H9 (cell line): ENCODE measurements at regions not wholly inside any gene's neighbourhood (a gene's known extent, or its start where the extent isn't known, plus 50 kb on each side); places are given as distances from the start of the nearest gene placed in this dataset.

ENCODE experiments used
- DNase-seq: peaks from one replicate; pipeline ENCODE4 v3.0.0-alpha.2; 2017
- H2AFZ ChIP-seq: one replicate; pipeline ENCODE4 v1.6.1; 2013; ENCODE audit warnings: mild to moderate bottlenecking, low read length, control low read depth, moderate library complexity
- H2AK5ac ChIP-seq: 2 replicates; pipeline ENCODE4 v1.6.1; 2013; ENCODE audit warnings: low read length, control low read depth, mixed read lengths; ENCODE audit not compliant: insufficient read length
- H2BK120ac ChIP-seq: one replicate; pipeline ENCODE4 v1.6.1; 2013; ENCODE audit warnings: low read depth, mild to moderate bottlenecking, low read length, control low read depth, inconsistent platforms; ENCODE audit not compliant: poor library complexity, severe bottlenecking
- H2BK12ac ChIP-seq: 2 replicates; pipeline ENCODE4 v1.6.1; 2013; ENCODE audit warnings: low read length, control low read depth, mixed read lengths, low read depth; ENCODE audit not compliant: insufficient read length
- H2BK15ac ChIP-seq: 2 replicates; pipeline ENCODE4 v1.6.1; 2013; ENCODE audit warnings: low read depth, low read length, control low read depth
- H2BK20ac ChIP-seq: one replicate; pipeline ENCODE4 v1.6.1; 2013; ENCODE audit warnings: low read depth, mild to moderate bottlenecking, low read length, control low read depth, inconsistent platforms; ENCODE audit not compliant: poor library complexity, severe bottlenecking
- H2BK5ac ChIP-seq: 2 replicates; pipeline ENCODE4 v1.6.1; 2013; ENCODE audit warnings: low read length, control low read depth, mixed read lengths; ENCODE audit not compliant: insufficient read length
- H3K14ac ChIP-seq: 2 replicates; pipeline ENCODE4 v1.6.1; 2013; ENCODE audit warnings: low read length, control low read depth; ENCODE audit not compliant: insufficient read depth
- H3K18ac ChIP-seq: 2 replicates; pipeline ENCODE4 v1.6.1; 2013; ENCODE audit warnings: low read depth, mild to moderate bottlenecking, mixed read lengths, low read length, control low read depth; ENCODE audit not compliant: insufficient read length
- H3K23ac ChIP-seq: 2 replicates; pipeline ENCODE4 v1.6.1; 2013; ENCODE audit warnings: low read length, control low read depth, mixed read lengths, low read depth; ENCODE audit not compliant: insufficient read length
- H3K23me2 ChIP-seq: 2 replicates; pipeline ENCODE4 v1.6.1; 2013; ENCODE audit warnings: low read depth, mild to moderate bottlenecking, mixed read lengths, low read length, control low read depth; ENCODE audit not compliant: insufficient read length, poor library complexity, severe bottlenecking
- H3K27ac ChIP-seq: 2 replicates; pipeline ENCODE4 v1.5.1; 2013; ENCODE audit warnings: low read length, control low read depth, mixed read lengths, low read depth; ENCODE audit not compliant: insufficient read length
- H3K27me3 ChIP-seq: 2 replicates; pipeline ENCODE4 v1.6.1; 2013; ENCODE audit warnings: low read length, control low read depth, inconsistent platforms; ENCODE audit not compliant: insufficient read depth
- H3K4ac ChIP-seq: 2 replicates; pipeline ENCODE4 v1.6.1; 2013; ENCODE audit warnings: low read depth, mild to moderate bottlenecking, control low read depth, inconsistent platforms, low read length, moderate library complexity
- H3K4me1 ChIP-seq: 2 replicates; pipeline ENCODE4 v1.6.1; 2013; ENCODE audit warnings: low read length, control low read depth, inconsistent platforms; ENCODE audit not compliant: insufficient read depth
- H3K4me2 ChIP-seq: 2 replicates; pipeline ENCODE4 v1.6.1; 2013; ENCODE audit warnings: low read length, control low read depth, mixed read lengths; ENCODE audit not compliant: insufficient read length, insufficient read depth
- H3K56ac ChIP-seq: 2 replicates; pipeline ENCODE4 v1.6.1; 2013; ENCODE audit warnings: low read depth, mild to moderate bottlenecking, mixed read lengths, low read length, control low read depth; ENCODE audit not compliant: insufficient read length
- H3K79me1 ChIP-seq: 2 replicates; pipeline ENCODE4 v1.6.1; 2013; ENCODE audit warnings: low read depth, mild to moderate bottlenecking, moderate library complexity, low read length, control low read depth, inconsistent platforms; ENCODE audit not compliant: insufficient read depth, poor library complexity, severe bottlenecking
- H3K79me2 ChIP-seq: 2 replicates; pipeline ENCODE4 v1.6.1; 2013; ENCODE audit warnings: low read length, control low read depth, inconsistent platforms; ENCODE audit not compliant: insufficient read depth
- H3K9ac ChIP-seq: 2 replicates; pipeline ENCODE4 v1.6.1; 2013; ENCODE audit warnings: low read length, control low read depth, mixed read lengths; ENCODE audit not compliant: insufficient read length; ENCODE audit errors: extremely low read depth
- H3K9me3 ChIP-seq: one replicate; pipeline ENCODE4 v1.6.1; 2013; ENCODE audit warnings: low read depth, low read length, inconsistent platforms; ENCODE audit not compliant: control insufficient read depth
- H3T11ph ChIP-seq: one replicate; pipeline ENCODE4 v1.6.1; 2013; ENCODE audit warnings: mild to moderate bottlenecking, low read length, control low read depth, inconsistent platforms
- H4K20me1 ChIP-seq: one replicate; pipeline ENCODE4 v1.6.1; 2013; ENCODE audit not compliant: control insufficient read depth, insufficient read length, insufficient read depth
- H4K5ac ChIP-seq: 2 replicates; pipeline ENCODE4 v1.6.1; 2013; ENCODE audit warnings: low read depth, mild to moderate bottlenecking, mixed read lengths, low read length, control low read depth; ENCODE audit not compliant: insufficient read length
- H4K8ac ChIP-seq: replicated peaks from 2 replicates; pipeline ENCODE4 v1.6.1; 2013; ENCODE audit warnings: low read length, control low read depth, mixed read lengths, low read depth; ENCODE audit not compliant: insufficient read length
- H4K91ac ChIP-seq: 2 replicates; pipeline ENCODE4 v1.6.1; 2013; ENCODE audit warnings: low read depth, mild to moderate bottlenecking, moderate library complexity, mixed read lengths, low read length, control low read depth; ENCODE audit not compliant: insufficient read length
- H3K27ac Mint-ChIP-seq, 3 experiments: 2 replicates in 2 of 3; 3 replicates in 1 of 3; pipeline ENCODE4 v1.8.0; 2020 to 2021; ENCODE audit warnings: mixed read lengths in 3 of 3, mild to moderate bottlenecking in 1 of 3, moderate library complexity in 1 of 3
- H3K27me3 Mint-ChIP-seq: 2 replicates; pipeline ENCODE4 v1.8.0; 2021; ENCODE audit warnings: low read depth, mild to moderate bottlenecking, moderate library complexity, mixed read lengths
- H3K36me3 Mint-ChIP-seq, 3 experiments: 2 replicates in 2 of 3; 3 replicates in 1 of 3; pipeline ENCODE4 v1.8.0; 2020 to 2021; ENCODE audit warnings: low read depth in 3 of 3, mixed read lengths in 3 of 3; ENCODE audit not compliant: insufficient read depth in 1 of 3
- H3K4me1 Mint-ChIP-seq, 2 experiments: 2 replicates each; pipeline ENCODE4 v1.8.0; 2020; ENCODE audit warnings: mixed read lengths in 2 of 2
- H3K4me3 Mint-ChIP-seq, 2 experiments: 2 replicates in 1 of 2; 3 replicates in 1 of 2; pipeline ENCODE4 v1.8.0; 2020 to 2021; ENCODE audit warnings: mild to moderate bottlenecking in 2 of 2, mixed read lengths in 2 of 2, moderate library complexity in 1 of 2
- H3K9me3 Mint-ChIP-seq, 2 experiments: 2 replicates in 1 of 2; 3 replicates in 1 of 2; pipeline ENCODE4 v1.8.0; 2020; ENCODE audit warnings: mild to moderate bottlenecking in 2 of 2, mixed read lengths in 2 of 2, moderate library complexity in 1 of 2
- WGBS: extraction: QIAGEN DNeasy Blood & Tissue Kit; methylation state at CpG from one replicate; pipeline ENCODE4 v1.1.7; 2013; ENCODE audit warnings: missing lambda C conversion rate, low lambda C conversion rate, mixed read lengths; ENCODE audit not compliant: insufficient read length; ENCODE audit errors: extremely low coverage; 5-methylcytosine and 5-hydroxymethylcytosine counted together
- TF ChIP-seq, protein P1 (sequence below): fragments of 200-600 bp; sonication (generic); conservative IDR thresholded peaks from 3 replicates; pipeline ENCODE4 v1.8.0; 2021; ENCODE audit warnings: antibody characterized with exemption, mild to moderate bottlenecking

DNA sequence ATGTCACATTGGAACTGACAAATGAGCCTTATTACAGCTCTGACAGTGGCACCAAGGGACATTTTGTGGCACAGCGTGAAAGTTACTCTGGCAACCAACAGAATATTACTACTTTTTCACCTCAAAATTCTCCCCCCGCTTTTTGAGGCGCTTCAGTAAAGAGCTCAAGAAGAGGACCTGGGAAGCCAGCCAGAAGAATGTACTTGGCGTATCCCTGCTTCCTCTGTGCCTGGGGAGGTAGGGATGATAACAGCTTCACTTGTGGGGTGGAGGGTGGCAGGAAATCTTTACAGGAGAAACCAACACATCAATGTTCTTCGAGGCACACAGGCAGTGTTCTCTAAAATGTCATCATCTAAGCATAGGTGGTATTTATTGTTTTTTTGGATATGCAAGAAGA, 624.1 kb downstream of the NR2F1-AS1 start:
- H3K79me1 ChIP-seq = no peaks in the 10 kb centered on the region
- no peak overlapping the region for H3K27ac Mint-ChIP-seq
- WGBS = no CpG with 5 or more reads among the region's 5 CpGs

More for the DNA sequence above, 624.1 kb downstream of the NR2F1-AS1 start:
- TF ChIP-seq, protein P1, sequence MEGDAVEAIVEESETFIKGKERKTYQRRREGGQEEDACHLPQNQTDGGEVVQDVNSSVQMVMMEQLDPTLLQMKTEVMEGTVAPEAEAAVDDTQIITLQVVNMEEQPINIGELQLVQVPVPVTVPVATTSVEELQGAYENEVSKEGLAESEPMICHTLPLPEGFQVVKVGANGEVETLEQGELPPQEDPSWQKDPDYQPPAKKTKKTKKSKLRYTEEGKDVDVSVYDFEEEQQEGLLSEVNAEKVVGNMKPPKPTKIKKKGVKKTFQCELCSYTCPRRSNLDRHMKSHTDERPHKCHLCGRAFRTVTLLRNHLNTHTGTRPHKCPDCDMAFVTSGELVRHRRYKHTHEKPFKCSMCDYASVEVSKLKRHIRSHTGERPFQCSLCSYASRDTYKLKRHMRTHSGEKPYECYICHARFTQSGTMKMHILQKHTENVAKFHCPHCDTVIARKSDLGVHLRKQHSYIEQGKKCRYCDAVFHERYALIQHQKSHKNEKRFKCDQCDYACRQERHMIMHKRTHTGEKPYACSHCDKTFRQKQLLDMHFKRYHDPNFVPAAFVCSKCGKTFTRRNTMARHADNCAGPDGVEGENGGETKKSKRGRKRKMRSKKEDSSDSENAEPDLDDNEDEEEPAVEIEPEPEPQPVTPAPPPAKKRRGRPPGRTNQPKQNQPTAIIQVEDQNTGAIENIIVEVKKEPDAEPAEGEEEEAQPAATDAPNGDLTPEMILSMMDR = no peak
- H3K9me3 Mint-ChIP-seq = peaks cover 9 to 10% of the 10 kb centered on the region in 2 experiments
- Histone ChIP-seq H3K9me3 (no peaks in the 10 kb centered on the region), H3K23ac (no peak overlapping the region), H3K14ac (no peak overlapping the region), H3K27ac (no peak overlapping the region), H3T11ph (no peak overlapping the region), H3K4ac (no peak overlapping the region), H3K23me2 (no peaks in the 10 kb centered on the region), H4K5ac (no peak overlapping the region), H2AFZ (no peak overlapping the region), H3K79me2 (no peaks in the 10 kb centered on the region), H4K8ac (no peak overlapping the region), H3K9ac (no peak overlapping the region), H2BK5ac (no peak overlapping the region), H2BK20ac (no peak overlapping the region), H3K27me3 (no peaks in the 10 kb centered on the region), H3K4me2 (no peak overlapping the region), H3K18ac (no peak overlapping the region), H3K56ac (no peak overlapping the region), H3K4me1 (no peaks in the 10 kb centered on the region), H2BK15ac (no peak overlapping the region), H4K20me1 (no peaks in the 10 kb centered on the region), H2AK5ac (no peak overlapping the region), H4K91ac (no peak overlapping the region), H2BK12ac (no peak overlapping the region), H2BK120ac (no peak overlapping the region)
- H3K4me1 Mint-ChIP-seq = peaks cover 9% of the 10 kb centered on the region in 2 experiments
- H3K4me3 Mint-ChIP-seq = no peak overlapping the region
- H3K36me3 Mint-ChIP-seq = peaks cover 0 to 11% (median 2%) of the 10 kb centered on the region in 3 experiments; a peak in 5 of 7 replicates
- H3K27me3 Mint-ChIP-seq = no peaks in the 10 kb centered on the region
- DNase-seq = no peak
